Dedifferentiated amniotic fluid mesenchymal stem cell (primary cell): ENCODE measurements at regions not wholly inside any gene's neighbourhood (a gene's known extent, or its start where the extent isn't known, plus 50 kb on each side); places are given as distances from the start of the nearest gene placed in this dataset.

Source experiments
- DNase-seq: peaks from one replicate; pipeline ENCODE4 v3.0.0-alpha.2; 2016; ENCODE audit errors: extremely low spot score

- no peak for DNase-seq
Observed at GRCh38 chr4:178037459-178038214, 595.4 kb upstream of the AGA start.

- no peak for DNase-seq
Observed at GRCh38 chr4:178056996-178057395, 614.8 kb upstream of the AGA start.

GRCh38 chr4:178063568-178063967 is 621.3 kb upstream of the AGA start:
- no peak for DNase-seq

GRCh38 chr4:178066338-178066941 is 624.2 kb upstream of the AGA start:
- no peak for DNase-seq

GRCh38 chr4:178068136-178068535 is 625.9 kb upstream of the AGA start:
- no peak for DNase-seq

GRCh38 chr4:178070163-178070562 is 627.9 kb upstream of the AGA start:
- no peak for DNase-seq

- DNase-seq = no peak
Observed at GRCh38 chr4:178080312-178080711, 638.1 kb upstream of the AGA start.

- DNase-seq = no peak
Observed at GRCh38 chr4:178081176-178081575, 638.9 kb upstream of the AGA start.

- DNase-seq = no peak
Observed at GRCh38 chr4:178081896-178082295, 639.7 kb upstream of the AGA start.

- no peak for DNase-seq
Observed at GRCh38 chr4:178082906-178083305, 640.7 kb upstream of the AGA start.

GRCh38 chr4:178083968-178084367 is 641.7 kb upstream of the AGA start:
- no peak for DNase-seq

- no peak for DNase-seq
Observed at GRCh38 chr4:178086320-178086719, 644.1 kb upstream of the AGA start.

GRCh38 chr4:178090640-178091411 is 648.6 kb upstream of the AGA start:
- DNase-seq = no peak

GRCh38 chr4:178102139-178102538 is 659.9 kb upstream of the AGA start:
- no peak for DNase-seq

- DNase-seq = no peak
Observed at GRCh38 chr4:178105242-178105641, 663.0 kb upstream of the AGA start.

GRCh38 chr4:178136736-178137345 is 694.6 kb upstream of the AGA start:
- no peak for DNase-seq

- no peak for DNase-seq
Observed at GRCh38 chr4:178137732-178138471, 695.7 kb upstream of the AGA start.

GRCh38 chr4:178138491-178138890 is 696.3 kb upstream of the AGA start:
- DNase-seq = no peak

- DNase-seq = no peak
Observed at GRCh38 chr4:178140326-178140915, 698.2 kb upstream of the AGA start.

- no peak for DNase-seq
Observed at GRCh38 chr4:178142724-178143123, 700.5 kb upstream of the AGA start.

GRCh38 chr4:178148106-178148505 is 705.9 kb upstream of the AGA start:
- DNase-seq = no peak
